ENCODE measurements at regions not wholly inside any gene's neighbourhood (a gene's known extent, or its start where the extent isn't known, plus 50 kb on each side); places are given as distances from the start of the nearest gene placed in this dataset.

DNA sequence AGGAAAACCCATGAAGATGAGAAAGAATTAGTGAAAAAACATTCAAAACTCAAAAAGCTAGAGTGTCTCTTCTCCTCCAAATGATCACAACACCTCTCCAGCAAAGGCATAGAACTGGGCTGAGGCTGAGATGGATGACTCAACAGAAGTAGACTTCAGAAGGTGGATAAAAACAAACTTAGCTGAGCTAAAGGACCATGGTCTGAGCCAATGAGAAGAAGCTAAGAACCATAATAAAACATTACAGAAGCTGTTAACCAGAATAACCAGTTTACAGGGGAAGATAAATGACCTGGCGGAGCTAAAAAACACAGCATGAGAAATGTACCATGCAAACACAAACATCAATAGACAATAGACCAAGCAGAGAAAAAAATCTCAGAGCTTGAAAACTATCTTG is 904.1 kb upstream of the MANEA start:
- TF ChIP-seq, protein P1, sequence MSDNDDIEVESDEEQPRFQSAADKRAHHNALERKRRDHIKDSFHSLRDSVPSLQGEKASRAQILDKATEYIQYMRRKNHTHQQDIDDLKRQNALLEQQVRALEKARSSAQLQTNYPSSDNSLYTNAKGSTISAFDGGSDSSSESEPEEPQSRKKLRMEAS (IDR thresholded peaks at IDR 0.05) = no peak
- TF ChIP-seq YY1 (IDR thresholded peaks at IDR 0.05; ENCODE audit: low read depth) = no peak
- no peak for TF ChIP-seq EP300 (IDR thresholded peaks at IDR 0.05; ENCODE audit: borderline replicate concordance)
- TF ChIP-seq TEAD4 (IDR thresholded peaks at IDR 0.05) = no peak
- TF ChIP-seq CREB1 (IDR thresholded peaks at IDR 0.05; ENCODE audit: low read depth) = no peak
- TF ChIP-seq, protein P2, sequence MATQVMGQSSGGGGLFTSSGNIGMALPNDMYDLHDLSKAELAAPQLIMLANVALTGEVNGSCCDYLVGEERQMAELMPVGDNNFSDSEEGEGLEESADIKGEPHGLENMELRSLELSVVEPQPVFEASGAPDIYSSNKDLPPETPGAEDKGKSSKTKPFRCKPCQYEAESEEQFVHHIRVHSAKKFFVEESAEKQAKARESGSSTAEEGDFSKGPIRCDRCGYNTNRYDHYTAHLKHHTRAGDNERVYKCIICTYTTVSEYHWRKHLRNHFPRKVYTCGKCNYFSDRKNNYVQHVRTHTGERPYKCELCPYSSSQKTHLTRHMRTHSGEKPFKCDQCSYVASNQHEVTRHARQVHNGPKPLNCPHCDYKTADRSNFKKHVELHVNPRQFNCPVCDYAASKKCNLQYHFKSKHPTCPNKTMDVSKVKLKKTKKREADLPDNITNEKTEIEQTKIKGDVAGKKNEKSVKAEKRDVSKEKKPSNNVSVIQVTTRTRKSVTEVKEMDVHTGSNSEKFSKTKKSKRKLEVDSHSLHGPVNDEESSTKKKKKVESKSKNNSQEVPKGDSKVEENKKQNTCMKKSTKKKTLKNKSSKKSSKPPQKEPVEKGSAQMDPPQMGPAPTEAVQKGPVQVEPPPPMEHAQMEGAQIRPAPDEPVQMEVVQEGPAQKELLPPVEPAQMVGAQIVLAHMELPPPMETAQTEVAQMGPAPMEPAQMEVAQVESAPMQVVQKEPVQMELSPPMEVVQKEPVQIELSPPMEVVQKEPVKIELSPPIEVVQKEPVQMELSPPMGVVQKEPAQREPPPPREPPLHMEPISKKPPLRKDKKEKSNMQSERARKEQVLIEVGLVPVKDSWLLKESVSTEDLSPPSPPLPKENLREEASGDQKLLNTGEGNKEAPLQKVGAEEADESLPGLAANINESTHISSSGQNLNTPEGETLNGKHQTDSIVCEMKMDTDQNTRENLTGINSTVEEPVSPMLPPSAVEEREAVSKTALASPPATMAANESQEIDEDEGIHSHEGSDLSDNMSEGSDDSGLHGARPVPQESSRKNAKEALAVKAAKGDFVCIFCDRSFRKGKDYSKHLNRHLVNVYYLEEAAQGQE (IDR thresholded peaks at IDR 0.05; ENCODE audit: low read depth) = no peak
- no peak for TF ChIP-seq TAF1 (IDR thresholded peaks at IDR 0.05; ENCODE audit: low read depth)
- TF ChIP-seq CEBPB (IDR thresholded peaks at IDR 0.05) = no peak
